ENCODE measurements at regions not wholly inside any gene's neighbourhood (a gene's known extent, or its start where the extent isn't known, plus 50 kb on each side); places are given as distances from the start of the nearest gene placed in this dataset.

DNA sequence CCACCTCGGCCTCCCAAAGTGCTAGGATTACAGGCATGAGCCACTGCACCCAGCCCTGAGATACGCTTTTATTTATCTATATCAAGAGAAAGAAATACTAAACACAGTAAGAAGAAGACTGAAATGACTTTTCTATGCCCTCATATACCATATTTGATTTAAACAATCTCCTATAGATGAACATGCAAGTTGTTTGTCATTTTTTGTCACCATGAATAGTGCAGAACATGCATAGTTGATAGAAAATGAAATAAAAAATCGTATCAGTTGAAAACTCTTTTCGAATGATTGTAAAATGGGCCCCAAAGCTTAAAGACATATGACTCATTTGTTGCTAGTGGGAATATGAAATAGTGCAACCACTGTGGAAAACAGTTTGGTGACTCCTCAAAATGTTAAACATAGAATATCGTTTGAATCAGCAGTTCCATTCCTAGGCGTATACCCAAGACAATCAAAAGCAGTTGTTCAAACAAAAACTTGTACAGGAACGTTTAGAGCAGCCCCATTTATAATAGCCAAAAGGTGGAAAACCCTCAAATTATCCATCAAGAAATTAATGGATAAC lies 61.4 kb upstream of the ANKH start (continued):
- no peak for TF ChIP-seq ATF7 (IDR thresholded peaks at IDR 0.05; ENCODE audit: low read depth)
- TF ChIP-seq, protein P1, sequence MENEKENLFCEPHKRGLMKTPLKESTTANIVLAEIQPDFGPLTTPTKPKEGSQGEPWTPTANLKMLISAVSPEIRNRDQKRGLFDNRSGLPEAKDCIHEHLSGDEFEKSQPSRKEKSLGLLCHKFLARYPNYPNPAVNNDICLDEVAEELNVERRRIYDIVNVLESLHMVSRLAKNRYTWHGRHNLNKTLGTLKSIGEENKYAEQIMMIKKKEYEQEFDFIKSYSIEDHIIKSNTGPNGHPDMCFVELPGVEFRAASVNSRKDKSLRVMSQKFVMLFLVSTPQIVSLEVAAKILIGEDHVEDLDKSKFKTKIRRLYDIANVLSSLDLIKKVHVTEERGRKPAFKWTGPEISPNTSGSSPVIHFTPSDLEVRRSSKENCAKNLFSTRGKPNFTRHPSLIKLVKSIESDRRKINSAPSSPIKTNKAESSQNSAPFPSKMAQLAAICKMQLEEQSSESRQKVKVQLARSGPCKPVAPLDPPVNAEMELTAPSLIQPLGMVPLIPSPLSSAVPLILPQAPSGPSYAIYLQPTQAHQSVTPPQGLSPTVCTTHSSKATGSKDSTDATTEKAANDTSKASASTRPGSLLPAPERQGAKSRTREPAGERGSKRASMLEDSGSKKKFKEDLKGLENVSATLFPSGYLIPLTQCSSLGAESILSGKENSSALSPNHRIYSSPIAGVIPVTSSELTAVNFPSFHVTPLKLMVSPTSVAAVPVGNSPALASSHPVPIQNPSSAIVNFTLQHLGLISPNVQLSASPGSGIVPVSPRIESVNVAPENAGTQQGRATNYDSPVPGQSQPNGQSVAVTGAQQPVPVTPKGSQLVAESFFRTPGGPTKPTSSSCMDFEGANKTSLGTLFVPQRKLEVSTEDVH (IDR thresholded peaks at IDR 0.05; ENCODE audit: low read depth, partially characterized antibody), result no peak
- no peak for TF ChIP-seq MEF2A (IDR thresholded peaks at IDR 0.05; ENCODE audit: insufficient read depth, low read depth, low read length)
- TF ChIP-seq HDAC6 (IDR thresholded peaks at IDR 0.05; ENCODE audit: unreplicated experiment), result no peak
- TF ChIP-seq, protein P2, sequence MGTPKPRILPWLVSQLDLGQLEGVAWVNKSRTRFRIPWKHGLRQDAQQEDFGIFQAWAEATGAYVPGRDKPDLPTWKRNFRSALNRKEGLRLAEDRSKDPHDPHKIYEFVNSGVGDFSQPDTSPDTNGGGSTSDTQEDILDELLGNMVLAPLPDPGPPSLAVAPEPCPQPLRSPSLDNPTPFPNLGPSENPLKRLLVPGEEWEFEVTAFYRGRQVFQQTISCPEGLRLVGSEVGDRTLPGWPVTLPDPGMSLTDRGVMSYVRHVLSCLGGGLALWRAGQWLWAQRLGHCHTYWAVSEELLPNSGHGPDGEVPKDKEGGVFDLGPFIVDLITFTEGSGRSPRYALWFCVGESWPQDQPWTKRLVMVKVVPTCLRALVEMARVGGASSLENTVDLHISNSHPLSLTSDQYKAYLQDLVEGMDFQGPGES (IDR thresholded peaks at IDR 0.05), result no peak
- no peak for TF ChIP-seq TARDBP (IDR thresholded peaks at IDR 0.05; ENCODE audit: borderline replicate concordance)

DNA sequence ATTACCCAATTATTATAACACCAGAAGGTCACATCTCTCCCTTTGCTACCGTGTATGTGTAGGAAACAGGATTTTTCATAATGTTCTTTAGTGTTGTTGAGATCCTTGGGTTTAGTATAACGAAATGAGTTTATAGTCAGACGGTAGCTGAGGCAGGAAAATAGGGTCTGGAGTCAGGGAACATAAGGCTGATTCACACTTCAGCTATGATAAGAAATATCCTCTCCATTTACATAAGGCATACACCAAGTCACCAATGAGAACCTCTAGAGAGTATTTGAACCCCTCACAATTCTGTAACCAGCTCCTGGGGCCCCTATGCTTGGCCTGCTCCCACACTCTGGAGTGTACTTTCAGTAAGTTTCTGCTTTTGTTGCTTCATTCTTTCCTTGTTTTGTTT lies 58.9 kb upstream of the ANKH start:
- Histone ChIP-seq H3K9me3 (replicated peaks; ENCODE audit: control insufficient read depth, insufficient read depth, low read length) (no peaks in the 10 kb centered on the region), H3K9ac (ENCODE audit: control insufficient read depth, insufficient read depth, low read length) (no peak overlapping the region), H3K4me1 (ENCODE audit: control insufficient read depth, insufficient read depth, low read length) (no peaks in the 10 kb centered on the region), H4K20me1 (ENCODE audit: control insufficient read depth, insufficient read depth) (no peaks in the 10 kb centered on the region), H3K79me2 (ENCODE audit: control insufficient read depth, insufficient read depth, low read length) (no peaks in the 10 kb centered on the region), H3K27me3 (replicated peaks in 1 of 2; ENCODE audit: control insufficient read depth in 2 of 2, insufficient read depth in 2 of 2, low read length in 1 of 2) (no peaks in the 10 kb centered on the region), H3K4me3 (no peak overlapping the region), H3K4me2 (ENCODE audit: control insufficient read depth, insufficient read depth) (no peak overlapping the region), H3K36me3 (ENCODE audit: control insufficient read depth in 2 of 2, insufficient read depth in 2 of 2, low read length in 1 of 2) (no peaks in the 10 kb centered on the region), H3K27ac (ENCODE audit: control insufficient read depth, insufficient read depth) (no peak overlapping the region), H2AFZ (ENCODE audit: control insufficient read depth, low read depth, low read length) (no peak overlapping the region)
- WGBS (ENCODE audit: insufficient coverage, insufficient replicate concordance, low lambda C conversion rate, missing lambda C conversion rate), result 40% methylated on average over 3 of the region's 3 CpGs
- SMC1A ChIA-PET (ENCODE audit: uncharacterized antibody, unreplicated experiment), result interaction anchor here (1.1 kb wide), 1 partner anchor 282 kb away, joined by 3 read pairs; no protein-coding TSS in a partner anchor
- RAD21 ChIA-PET (ENCODE audit: unreplicated experiment), result no interaction called here
- ATAC-seq (no peak), DNase-seq (ENCODE audit: low read depth, low spot score) (no peak), FAIRE-seq (no peak)
- intact Hi-C loops (cut with micrococcal nuclease; ENCODE audit: unreplicated experiment) (no loop called here), in situ Hi-C loops (cut with MboI) (no loop called here)
- POLR2A ChIA-PET, result interaction anchor here (0.6 kb wide), 2 partner anchors 15 to 300 kb away, joined by 4 read pairs; no protein-coding TSS in a partner anchor
- CTCF ChIA-PET, result interaction anchor here (1.8 kb wide), 1 partner anchor 203 kb away, joined by 4 read pairs; no protein-coding TSS in a partner anchor
- BruUV-seq (replicated peaks), result no TSS peak
- TF ChIP-seq RELA (IDR thresholded peaks at IDR 0.05; ENCODE audit: borderline replicate concordance, partially characterized antibody), result no peak
- TF ChIP-seq, protein P3, sequence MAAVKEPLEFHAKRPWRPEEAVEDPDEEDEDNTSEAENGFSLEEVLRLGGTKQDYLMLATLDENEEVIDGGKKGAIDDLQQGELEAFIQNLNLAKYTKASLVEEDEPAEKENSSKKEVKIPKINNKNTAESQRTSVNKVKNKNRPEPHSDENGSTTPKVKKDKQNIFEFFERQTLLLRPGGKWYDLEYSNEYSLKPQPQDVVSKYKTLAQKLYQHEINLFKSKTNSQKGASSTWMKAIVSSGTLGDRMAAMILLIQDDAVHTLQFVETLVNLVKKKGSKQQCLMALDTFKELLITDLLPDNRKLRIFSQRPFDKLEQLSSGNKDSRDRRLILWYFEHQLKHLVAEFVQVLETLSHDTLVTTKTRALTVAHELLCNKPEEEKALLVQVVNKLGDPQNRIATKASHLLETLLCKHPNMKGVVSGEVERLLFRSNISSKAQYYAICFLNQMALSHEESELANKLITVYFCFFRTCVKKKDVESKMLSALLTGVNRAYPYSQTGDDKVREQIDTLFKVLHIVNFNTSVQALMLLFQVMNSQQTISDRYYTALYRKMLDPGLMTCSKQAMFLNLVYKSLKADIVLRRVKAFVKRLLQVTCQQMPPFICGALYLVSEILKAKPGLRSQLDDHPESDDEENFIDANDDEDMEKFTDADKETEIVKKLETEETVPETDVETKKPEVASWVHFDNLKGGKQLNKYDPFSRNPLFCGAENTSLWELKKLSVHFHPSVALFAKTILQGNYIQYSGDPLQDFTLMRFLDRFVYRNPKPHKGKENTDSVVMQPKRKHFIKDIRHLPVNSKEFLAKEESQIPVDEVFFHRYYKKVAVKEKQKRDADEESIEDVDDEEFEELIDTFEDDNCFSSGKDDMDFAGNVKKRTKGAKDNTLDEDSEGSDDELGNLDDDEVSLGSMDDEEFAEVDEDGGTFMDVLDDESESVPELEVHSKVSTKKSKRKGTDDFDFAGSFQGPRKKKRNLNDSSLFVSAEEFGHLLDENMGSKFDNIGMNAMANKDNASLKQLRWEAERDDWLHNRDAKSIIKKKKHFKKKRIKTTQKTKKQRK (IDR thresholded peaks at IDR 0.05; ENCODE audit: low read depth, low read length), result no peak
- TF ChIP-seq, protein P4, sequence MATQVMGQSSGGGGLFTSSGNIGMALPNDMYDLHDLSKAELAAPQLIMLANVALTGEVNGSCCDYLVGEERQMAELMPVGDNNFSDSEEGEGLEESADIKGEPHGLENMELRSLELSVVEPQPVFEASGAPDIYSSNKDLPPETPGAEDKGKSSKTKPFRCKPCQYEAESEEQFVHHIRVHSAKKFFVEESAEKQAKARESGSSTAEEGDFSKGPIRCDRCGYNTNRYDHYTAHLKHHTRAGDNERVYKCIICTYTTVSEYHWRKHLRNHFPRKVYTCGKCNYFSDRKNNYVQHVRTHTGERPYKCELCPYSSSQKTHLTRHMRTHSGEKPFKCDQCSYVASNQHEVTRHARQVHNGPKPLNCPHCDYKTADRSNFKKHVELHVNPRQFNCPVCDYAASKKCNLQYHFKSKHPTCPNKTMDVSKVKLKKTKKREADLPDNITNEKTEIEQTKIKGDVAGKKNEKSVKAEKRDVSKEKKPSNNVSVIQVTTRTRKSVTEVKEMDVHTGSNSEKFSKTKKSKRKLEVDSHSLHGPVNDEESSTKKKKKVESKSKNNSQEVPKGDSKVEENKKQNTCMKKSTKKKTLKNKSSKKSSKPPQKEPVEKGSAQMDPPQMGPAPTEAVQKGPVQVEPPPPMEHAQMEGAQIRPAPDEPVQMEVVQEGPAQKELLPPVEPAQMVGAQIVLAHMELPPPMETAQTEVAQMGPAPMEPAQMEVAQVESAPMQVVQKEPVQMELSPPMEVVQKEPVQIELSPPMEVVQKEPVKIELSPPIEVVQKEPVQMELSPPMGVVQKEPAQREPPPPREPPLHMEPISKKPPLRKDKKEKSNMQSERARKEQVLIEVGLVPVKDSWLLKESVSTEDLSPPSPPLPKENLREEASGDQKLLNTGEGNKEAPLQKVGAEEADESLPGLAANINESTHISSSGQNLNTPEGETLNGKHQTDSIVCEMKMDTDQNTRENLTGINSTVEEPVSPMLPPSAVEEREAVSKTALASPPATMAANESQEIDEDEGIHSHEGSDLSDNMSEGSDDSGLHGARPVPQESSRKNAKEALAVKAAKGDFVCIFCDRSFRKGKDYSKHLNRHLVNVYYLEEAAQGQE (IDR thresholded peaks at IDR 0.05; ENCODE audit: low read depth, low read length), result no peak
